Trophoblast cell (in vitro differentiated cells and primary cell): ENCODE measurements at regions not wholly inside any gene's neighbourhood (a gene's known extent, or its start where the extent isn't known, plus 50 kb on each side); places are given as distances from the start of the nearest gene placed in this dataset.
A peak's percentile ranks its signal among the peaks of the same experiment; 100 is the strongest.

Experiments used
- DNase-seq, 2 donors: peaks; one replicate each; pipeline ENCODE4 v3.0.0-alpha.2; 2016
- H2AFZ ChIP-seq: 2 replicates; pipeline ENCODE4 v1.6.1; 2013; ENCODE audit warnings: low read length, moderate library complexity, mild to moderate bottlenecking; ENCODE audit not compliant: insufficient read depth, poor library complexity
- H2AK5ac ChIP-seq: 2 replicates; pipeline ENCODE4 v1.6.1; 2013; ENCODE audit warnings: mild to moderate bottlenecking, low read length
- H2BK120ac ChIP-seq: 2 replicates; pipeline ENCODE4 v1.6.1; 2013; ENCODE audit warnings: low read length, mild to moderate bottlenecking, moderate library complexity; ENCODE audit not compliant: insufficient read depth, poor library complexity
- H2BK12ac ChIP-seq: 2 replicates; pipeline ENCODE4 v1.6.1; 2013; ENCODE audit warnings: mild to moderate bottlenecking, low read length, moderate library complexity
- H2BK5ac ChIP-seq: 2 replicates; pipeline ENCODE4 v1.6.1; 2013; ENCODE audit warnings: low read length, low read depth, moderate library complexity, mild to moderate bottlenecking; ENCODE audit not compliant: poor library complexity
- H3K14ac ChIP-seq: 2 replicates; pipeline ENCODE4 v1.6.1; 2013; ENCODE audit warnings: mild to moderate bottlenecking, low read length
- H3K18ac ChIP-seq: 2 replicates; pipeline ENCODE4 v1.6.1; 2013; ENCODE audit warnings: mild to moderate bottlenecking, low read length
- H3K23ac ChIP-seq: 2 replicates; pipeline ENCODE4 v1.6.1; 2013; ENCODE audit warnings: low read length
- H3K27ac ChIP-seq: 2 replicates; pipeline ENCODE4 v1.5.1; 2013; ENCODE audit warnings: low read depth, mild to moderate bottlenecking, inconsistent platforms, low read length, moderate library complexity
- H3K27me3 ChIP-seq: 2 replicates; pipeline ENCODE4 v1.6.1; 2013; ENCODE audit warnings: inconsistent platforms, mild to moderate bottlenecking, low read length, moderate library complexity; ENCODE audit not compliant: insufficient read depth
- H3K36me3 ChIP-seq, 2 experiments: 1 replicate in 1 of 2; 2 replicates in 1 of 2; pipeline ENCODE4 v1.6.1; 2013; ENCODE audit warnings: low read length in 2 of 2, mild to moderate bottlenecking in 2 of 2, moderate library complexity in 1 of 2; ENCODE audit not compliant: insufficient read depth in 2 of 2, control insufficient read depth in 1 of 2
- H3K4ac ChIP-seq: 2 replicates; pipeline ENCODE4 v1.6.1; 2013; ENCODE audit warnings: low read depth, mild to moderate bottlenecking, low read length, moderate library complexity
- H3K4me1 ChIP-seq, 2 experiments: 1 replicate in 1 of 2; 2 replicates in 1 of 2; pipeline ENCODE4 v1.6.1; 2013; ENCODE audit warnings: low read length in 2 of 2, mild to moderate bottlenecking in 2 of 2, moderate library complexity in 1 of 2; ENCODE audit not compliant: insufficient read depth in 2 of 2, control insufficient read depth in 1 of 2
- H3K4me2 ChIP-seq: 2 replicates; pipeline ENCODE4 v1.6.1; 2013; ENCODE audit warnings: inconsistent platforms, mild to moderate bottlenecking, low read length, moderate library complexity
- H3K4me3 ChIP-seq: 2 replicates; pipeline ENCODE4 v1.5.1; 2013; ENCODE audit warnings: mild to moderate bottlenecking, low read depth, low read length, inconsistent platforms
- H3K79me1 ChIP-seq: one replicate; pipeline ENCODE4 v1.6.1; 2013; ENCODE audit warnings: low read length
- H3K79me2 ChIP-seq: 2 replicates; pipeline ENCODE4 v1.6.1; 2013; ENCODE audit warnings: low read length, mild to moderate bottlenecking; ENCODE audit not compliant: control insufficient read depth, insufficient read depth, poor library complexity
- H3K9ac ChIP-seq: 2 replicates; pipeline ENCODE4 v1.6.1; 2013; ENCODE audit warnings: mild to moderate bottlenecking, low read length
- H3K9me3 ChIP-seq: 2 replicates; pipeline ENCODE4 v1.6.1; 2013; ENCODE audit warnings: low read depth, mild to moderate bottlenecking, control low read depth, inconsistent platforms, low read length; ENCODE audit not compliant: insufficient read depth
- H4K12ac ChIP-seq: 2 replicates; pipeline ENCODE4 v1.6.1; 2013; ENCODE audit warnings: low read depth, mild to moderate bottlenecking, low read length, moderate library complexity
- H4K8ac ChIP-seq: 2 replicates; pipeline ENCODE4 v1.6.1; 2013; ENCODE audit warnings: low read depth, mild to moderate bottlenecking, low read length, moderate library complexity
- H4K91ac ChIP-seq: one replicate; pipeline ENCODE4 v1.6.1; 2013; ENCODE audit warnings: low read depth, mild to moderate bottlenecking, low read length, moderate library complexity
- WGBS: extraction: QIAGEN DNeasy Blood & Tissue Kit; methylation state at CpG from one replicate; pipeline ENCODE4 v1.1.7; 2013; ENCODE audit warnings: missing lambda C conversion rate; ENCODE audit not compliant: insufficient read length, insufficient coverage; ENCODE audit errors: extremely low coverage; 5-methylcytosine and 5-hydroxymethylcytosine counted together

DNA sequence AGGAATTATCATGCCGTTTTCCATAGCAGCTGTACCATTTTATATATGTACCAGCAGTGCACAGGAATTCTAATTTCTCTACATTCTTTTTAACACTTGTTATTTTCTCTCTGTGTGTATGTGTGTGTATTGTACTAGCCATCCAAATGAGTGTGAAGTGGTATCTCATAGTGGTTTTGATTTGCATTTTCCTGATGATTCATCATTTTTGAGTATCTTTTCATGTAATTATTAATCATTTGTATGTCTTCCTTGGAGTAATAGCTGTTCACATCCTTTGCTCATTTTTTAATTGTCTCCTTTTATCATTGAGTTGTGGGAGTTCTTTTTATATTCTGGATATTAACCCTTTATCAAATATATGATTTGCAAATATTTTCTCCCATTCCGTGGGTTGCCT lies 95.6 kb upstream of the MANSC4 start:
- H3K18ac ChIP-seq: no peak overlapping the region
- no peak overlapping the region for H3K27ac ChIP-seq
- no peak overlapping the region for H3K4me3 ChIP-seq
- H4K12ac ChIP-seq: no peak overlapping the region
- no peak overlapping the region for H2AK5ac ChIP-seq
- H3K27me3 ChIP-seq: no peaks in the 10 kb centered on the region
- no peak for DNase-seq
- no peaks in the 10 kb centered on the region for H3K36me3 ChIP-seq
- no peak overlapping the region for H3K4ac ChIP-seq
- no peak overlapping the region for H2AFZ ChIP-seq
- H3K9ac ChIP-seq: no peak overlapping the region
- no peak overlapping the region for H3K4me2 ChIP-seq
- no peaks in the 10 kb centered on the region for H3K9me3 ChIP-seq
- no peaks in the 10 kb centered on the region for H3K4me1 ChIP-seq
- WGBS: no CpG with 5 or more reads among the region's 2 CpGs
- no peak overlapping the region for H3K14ac ChIP-seq
- H3K79me1 ChIP-seq: peaks cover under 1% of the 10 kb centered on the region
- H2BK5ac ChIP-seq: no peak overlapping the region
- H4K8ac ChIP-seq: no peak overlapping the region
- no peak overlapping the region for H2BK12ac ChIP-seq
- H4K91ac ChIP-seq: no peak overlapping the region
- no peak overlapping the region for H3K23ac ChIP-seq
- no peaks in the 10 kb centered on the region for H3K79me2 ChIP-seq
- no peak overlapping the region for H2BK120ac ChIP-seq

DNA sequence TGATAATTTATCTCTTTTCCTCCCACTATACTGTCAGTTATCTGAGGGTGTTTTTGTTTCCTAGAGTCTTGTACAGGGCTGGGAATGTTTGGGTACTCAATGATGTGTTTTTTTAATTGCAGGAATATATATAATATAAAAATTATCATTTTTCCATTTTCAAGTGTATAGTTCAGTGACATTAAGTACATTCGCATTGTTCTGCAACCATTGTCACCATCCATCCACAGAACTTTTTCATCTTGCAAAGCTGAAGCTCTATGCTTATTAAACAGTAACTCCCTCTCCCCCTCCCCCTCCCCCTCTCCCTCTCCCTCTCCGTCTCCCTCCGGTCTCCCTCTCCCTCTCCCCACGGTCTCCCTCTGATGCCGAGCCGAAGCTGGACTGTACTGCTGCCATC lies 93.0 kb upstream of the MANSC4 start:
- Histone ChIP-seq H2BK12ac (no peak overlapping the region), H3K36me3 (no peaks in the 10 kb centered on the region), H3K4me3 (no peak overlapping the region), H3K27ac (no peak overlapping the region), H2BK120ac (no peak overlapping the region), H4K8ac (no peak overlapping the region), H4K91ac (no peak overlapping the region), H3K14ac (no peak overlapping the region), H3K9me3 (no peaks in the 10 kb centered on the region), H3K79me2 (peaks cover 2% of the 10 kb centered on the region), H3K9ac (no peak overlapping the region), H3K79me1 (peaks cover 14% of the 10 kb centered on the region), H4K12ac (no peak overlapping the region), H3K27me3 (no peaks in the 10 kb centered on the region), H2AK5ac (no peak overlapping the region), H3K23ac (no peak overlapping the region), H3K4me1 (peaks cover 3 to 5% of the 10 kb centered on the region in 2 experiments), H3K18ac (no peak overlapping the region), H3K4ac (no peak overlapping the region), H2BK5ac (no peak overlapping the region), H2AFZ (no peak overlapping the region), H3K4me2 (no peak overlapping the region)
- no peak for DNase-seq
- no CpG with 5 or more reads among the region's 6 CpGs for WGBS

DNA sequence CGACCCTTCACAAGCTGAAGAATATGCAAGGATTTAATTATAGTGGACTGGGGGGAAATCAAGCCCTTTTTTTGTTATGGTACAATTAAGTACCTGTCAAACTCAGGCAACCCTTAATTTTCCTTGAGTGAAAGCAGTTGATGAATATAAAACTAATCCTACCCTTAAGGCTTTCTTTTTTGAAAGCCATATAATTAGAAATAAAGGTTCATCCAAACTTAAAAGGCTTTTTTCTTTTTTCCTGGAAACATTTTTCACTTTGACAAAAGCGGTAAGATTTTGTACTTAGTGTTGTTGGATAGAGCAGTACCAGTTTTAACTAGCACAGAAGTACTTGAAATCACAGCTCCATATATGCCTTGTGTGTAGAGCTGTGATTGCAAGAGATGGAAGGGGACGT lies 91.9 kb upstream of the MANSC4 start:
- Histone ChIP-seq H3K9ac (no peak overlapping the region), H4K91ac (no peak overlapping the region), H4K8ac (no peak overlapping the region), H3K4me1 (peaks cover 5 to 6% of the 10 kb centered on the region in 2 experiments), H3K4me3 (no peak overlapping the region), H3K4me2 (no peak overlapping the region), H3K23ac (no peak overlapping the region), H4K12ac (no peak overlapping the region), H3K14ac (no peak overlapping the region), H3K79me2 (peaks cover 2% of the 10 kb centered on the region), H2BK120ac (no peak overlapping the region), H2AFZ (no peak overlapping the region), H3K18ac (no peak overlapping the region), H3K36me3 (no peaks in the 10 kb centered on the region), H3K79me1 (peaks cover 20% of the 10 kb centered on the region), H3K9me3 (no peaks in the 10 kb centered on the region), H3K27ac (no peak overlapping the region), H2BK5ac (no peak overlapping the region), H3K27me3 (no peaks in the 10 kb centered on the region), H2AK5ac (no peak overlapping the region), H2BK12ac (no peak overlapping the region), H3K4ac (no peak overlapping the region)
- WGBS: no CpG with 5 or more reads among the region's 3 CpGs
- no peak for DNase-seq

DNA sequence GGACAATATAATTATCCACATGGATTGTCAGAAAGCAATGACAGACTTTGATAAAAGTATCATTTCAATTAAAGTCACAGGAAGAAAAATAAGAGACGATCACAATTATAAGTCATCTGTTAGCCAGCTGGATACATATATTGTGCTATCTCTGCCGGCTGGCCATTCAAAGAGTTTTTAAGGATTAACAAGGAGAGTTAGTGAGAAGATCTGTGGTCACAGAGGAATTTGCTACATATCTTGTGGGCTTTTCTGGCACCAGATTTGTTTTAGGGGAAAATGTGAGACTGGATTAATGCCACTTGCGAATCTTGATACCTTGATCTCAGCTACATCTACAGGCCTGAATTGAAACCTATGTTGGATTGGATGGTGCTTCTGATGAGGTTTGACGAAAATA lies 90.9 kb upstream of the MANSC4 start:
- Histone ChIP-seq H3K4ac (no peak overlapping the region), H4K91ac (no peak overlapping the region), H4K8ac (no peak overlapping the region), H3K23ac (no peak overlapping the region), H2BK5ac (no peak overlapping the region), H3K4me1 (peaks cover 8 to 12% of the 10 kb centered on the region in 2 experiments), H3K9ac (no peak overlapping the region), H3K9me3 (no peaks in the 10 kb centered on the region), H2BK120ac (no peak overlapping the region), H4K12ac (no peak overlapping the region), H2AFZ (no peak overlapping the region), H3K27ac (no peak overlapping the region), H3K4me3 (no peak overlapping the region), H3K79me2 (peaks cover 2% of the 10 kb centered on the region), H2BK12ac (peak overlapping the region; percentile 93), H2AK5ac (no peak overlapping the region), H3K79me1 (peaks cover 27% of the 10 kb centered on the region), H3K4me2 (no peak overlapping the region), H3K27me3 (no peaks in the 10 kb centered on the region), H3K14ac (no peak overlapping the region), H3K18ac (no peak overlapping the region), H3K36me3 (no peaks in the 10 kb centered on the region)
- DNase-seq: no peak
- WGBS: no CpG with 5 or more reads among the region's 4 CpGs
